H1 (cell line): ENCODE measurements at regions not wholly inside any gene's neighbourhood (a gene's known extent, or its start where the extent isn't known, plus 50 kb on each side); places are given as distances from the start of the nearest gene placed in this dataset.

Experiments
- CTCF ChIA-PET: fragments of 300-600 bp; sonication (Branson Sonifier 250); formaldehyde crosslinking; loops from one replicate; lab custom pipeline; 2021; ENCODE audit not compliant: partially characterized antibody; lab: Charles Lee
- POLR2A ChIA-PET: fragments of 300-600 bp; sonication (Branson Sonifier 250); formaldehyde crosslinking; loops from one replicate; lab custom pipeline; 2021; ENCODE audit warnings: inconsistent platforms; ENCODE audit not compliant: partially characterized antibody; lab: Charles Lee
- DNase-seq, 2 experiments: peaks; one replicate each; pipeline versions ENCODE4 v3.0.0 to v3.0.0-alpha.2; 2010 to 2022; ENCODE audit warnings: low spot score in 2 of 2, low read depth in 1 of 2, mixed read lengths in 1 of 2
- FAIRE-seq: peaks from 2 replicates; lab custom pipeline; 2011; peaks lifted over from hg19 to GRCh38; lab: Jason Lieb, UNC
- H2AFZ ChIP-seq: 2 replicates; pipeline ENCODE4 v1.8.1; 2012; ENCODE audit warnings: low read length, inconsistent platforms
- H2AK5ac ChIP-seq: 2 replicates; pipeline ENCODE4 v1.6.1; 2013; ENCODE audit warnings: low read depth, low read length
- H2BK120ac ChIP-seq: replicated peaks from 2 replicates; pipeline ENCODE3; 2013; ENCODE audit warnings: low read depth, low read length, inconsistent platforms
- H2BK12ac ChIP-seq: 2 replicates; pipeline ENCODE4 v1.6.1; 2013; ENCODE audit warnings: low read depth, low read length
- H2BK15ac ChIP-seq: 2 replicates; pipeline ENCODE4 v1.6.1; 2013; ENCODE audit warnings: low read length
- H2BK20ac ChIP-seq: 2 replicates; pipeline ENCODE4 v1.6.1; 2013; ENCODE audit warnings: low read length
- H2BK5ac ChIP-seq: 2 replicates; pipeline ENCODE4 v1.6.1; 2013; ENCODE audit warnings: low read depth, low read length
- H3K14ac ChIP-seq: 2 replicates; pipeline ENCODE4 v1.6.1; 2013; ENCODE audit warnings: inconsistent platforms; ENCODE audit not compliant: insufficient read length
- H3K18ac ChIP-seq: 2 replicates; pipeline ENCODE4 v1.6.1; 2013; ENCODE audit warnings: low read length; ENCODE audit errors: extremely low read depth
- H3K23ac ChIP-seq: 2 replicates; pipeline ENCODE4 v1.6.1; 2013; ENCODE audit warnings: inconsistent platforms; ENCODE audit not compliant: insufficient read length
- H3K23me2 ChIP-seq: 2 replicates; pipeline ENCODE4 v1.6.1; 2013; ENCODE audit warnings: low read depth, low read length
- H3K27ac ChIP-seq: 2 replicates; pipeline ENCODE4 v1.6.1; 2011; ENCODE audit warnings: low read depth, low read length, inconsistent platforms
- H3K27me3 ChIP-seq, 4 experiments: replicated peaks in 1 of 4; 1 replicate in 1 of 4; 2 replicates in 3 of 4; pipeline versions ENCODE4 v1.6.1 to v1.8.1; 2011 to 2013; ENCODE audit warnings: low read length in 3 of 4, mild to moderate bottlenecking in 3 of 4, inconsistent platforms in 2 of 4, mixed read lengths in 2 of 4, moderate library complexity in 1 of 4; ENCODE audit not compliant: control insufficient read depth in 3 of 4, insufficient read depth in 3 of 4; ENCODE audit errors: extremely low read depth in 1 of 4
- H3K36me3 ChIP-seq, 4 experiments: 2 replicates each; pipeline versions ENCODE4 v1.6.1 to v1.8.1; 2011 to 2013; ENCODE audit warnings: mild to moderate bottlenecking in 4 of 4, low read length in 3 of 4, moderate library complexity in 2 of 4, control low read depth in 1 of 4, inconsistent platforms in 1 of 4; ENCODE audit not compliant: insufficient read depth in 4 of 4, control insufficient read depth in 2 of 4
- H3K4ac ChIP-seq: replicated peaks from 2 replicates; pipeline ENCODE3; 2013; ENCODE audit warnings: low read length, low read depth, mixed read lengths, inconsistent platforms; ENCODE audit not compliant: insufficient read length
- H3K4me1 ChIP-seq, 4 experiments: replicated peaks in 1 of 4; 1 replicate in 1 of 4; 2 replicates in 3 of 4; pipeline versions ENCODE4 v1.6.1 to v1.8.1; 2011 to 2013; ENCODE audit warnings: low read length in 3 of 4, inconsistent platforms in 2 of 4, mixed read lengths in 1 of 4; ENCODE audit not compliant: insufficient read depth in 4 of 4, control insufficient read depth in 3 of 4
- H3K4me2 ChIP-seq, 2 experiments: 2 replicates each; pipeline versions ENCODE4 v1.6.1 to v1.8.1; 2011 to 2013; ENCODE audit warnings: low read depth in 2 of 2, low read length in 2 of 2, control low read depth in 1 of 2, inconsistent platforms in 1 of 2, mild to moderate bottlenecking in 1 of 2; ENCODE audit not compliant: insufficient read depth in 1 of 2
- H3K4me3 ChIP-seq, 4 experiments: fragments of 200-600, 300-600 bp in 1 of 4; sonication (generic), shearing (Covaris generic), sonication (Bioruptor Twin) in 1 of 4; 2 replicates each; pipeline versions ENCODE4 v1.5.1 to v1.8.1; 2011 to 2016; ENCODE audit warnings: low read length in 4 of 4, low read depth in 3 of 4, control low read depth in 2 of 4, inconsistent platforms in 2 of 4, mild to moderate bottlenecking in 2 of 4, mixed read lengths in 1 of 4, moderate library complexity in 1 of 4; ENCODE audit not compliant: insufficient read depth in 2 of 4; ENCODE audit errors: extremely low read depth in 1 of 4
- H3K56ac ChIP-seq: replicated peaks from 2 replicates; pipeline ENCODE3; 2013; ENCODE audit warnings: low read depth, mild to moderate bottlenecking, mixed read lengths, low read length, inconsistent platforms; ENCODE audit not compliant: insufficient read length
- H3K79me1 ChIP-seq: 2 replicates; pipeline ENCODE4 v1.6.1; 2013; ENCODE audit warnings: low read depth, low read length, control low read depth
- H3K79me2 ChIP-seq, 2 experiments: 2 replicates each; pipeline versions ENCODE4 v1.6.1 to v1.8.1; 2012 to 2013; ENCODE audit warnings: low read length in 2 of 2, mild to moderate bottlenecking in 2 of 2, inconsistent platforms in 1 of 2; ENCODE audit not compliant: insufficient read depth in 2 of 2, control insufficient read depth in 1 of 2
- H3K9ac ChIP-seq, 4 experiments: replicated peaks in 1 of 4; 1 replicate in 1 of 4; 2 replicates in 3 of 4; pipeline versions ENCODE4 v1.6.1 to v1.8.1; 2011 to 2013; ENCODE audit warnings: low read depth in 3 of 4, low read length in 3 of 4, control low read depth in 2 of 4, mild to moderate bottlenecking in 2 of 4, moderate library complexity in 2 of 4, inconsistent platforms in 1 of 4; ENCODE audit errors: extremely low read depth in 1 of 4
- H3K9me3 ChIP-seq, 2 experiments: 2 replicates each; pipeline versions ENCODE4 v1.6.1 to v1.8.1; 2012 to 2013; ENCODE audit warnings: mild to moderate bottlenecking in 2 of 2, moderate library complexity in 2 of 2, control low read depth in 1 of 2, inconsistent platforms in 1 of 2, low read depth in 1 of 2, low read length in 1 of 2, mixed read lengths in 1 of 2; ENCODE audit not compliant: insufficient read depth in 2 of 2
- H4K20me1 ChIP-seq, 2 experiments: replicated peaks in 1 of 2; 2 replicates each; pipeline versions ENCODE3 to v1.8.1; 2011 to 2013; ENCODE audit warnings: inconsistent platforms in 2 of 2, low read length in 2 of 2, mild to moderate bottlenecking in 1 of 2; ENCODE audit not compliant: insufficient read depth in 2 of 2, control insufficient read depth in 1 of 2
- H4K5ac ChIP-seq: 2 replicates; pipeline ENCODE4 v1.6.1; 2013; ENCODE audit warnings: low read length, low read depth, mixed read lengths, inconsistent platforms; ENCODE audit not compliant: insufficient read length
- H4K8ac ChIP-seq: 2 replicates; pipeline ENCODE4 v1.8.0; 2013; ENCODE audit warnings: mild to moderate bottlenecking, moderate library complexity, low read length, inconsistent platforms; ENCODE audit not compliant: insufficient read depth; ENCODE audit errors: extremely low read depth
- H4K91ac ChIP-seq: replicated peaks from 2 replicates; pipeline ENCODE3; 2013; ENCODE audit warnings: low read length, mixed read lengths, inconsistent platforms; ENCODE audit not compliant: insufficient read length
- SP4 ChIP-seq: IDR thresholded peaks from 2 replicates; pipeline ENCODE4 v1.6.1; 2012; ENCODE audit warnings: low read length, inconsistent platforms
- SRF ChIP-seq: IDR thresholded peaks from 2 replicates; pipeline ENCODE4 v1.6.1; 2011; ENCODE audit warnings: mild to moderate bottlenecking, low read depth, low read length, moderate library complexity
- WGBS, 2 experiments: shearing (Covaris generic) in 1 of 2; methylation state at CpG; one replicate each; pipeline versions ENCODE4 v1.1.6 to v1.1.7; 2013 to 2015; ENCODE audit warnings: low lambda C conversion rate in 2 of 2, mixed read lengths in 2 of 2, inconsistent platforms in 1 of 2, low coverage in 1 of 2, missing lambda C conversion rate in 1 of 2; ENCODE audit not compliant: insufficient replicate concordance in 2 of 2, insufficient coverage in 1 of 2, insufficient read length in 1 of 2; ENCODE audit errors: extremely low coverage in 1 of 2, missing lambda C conversion rate in 1 of 2; 5-methylcytosine and 5-hydroxymethylcytosine counted together

DNA sequence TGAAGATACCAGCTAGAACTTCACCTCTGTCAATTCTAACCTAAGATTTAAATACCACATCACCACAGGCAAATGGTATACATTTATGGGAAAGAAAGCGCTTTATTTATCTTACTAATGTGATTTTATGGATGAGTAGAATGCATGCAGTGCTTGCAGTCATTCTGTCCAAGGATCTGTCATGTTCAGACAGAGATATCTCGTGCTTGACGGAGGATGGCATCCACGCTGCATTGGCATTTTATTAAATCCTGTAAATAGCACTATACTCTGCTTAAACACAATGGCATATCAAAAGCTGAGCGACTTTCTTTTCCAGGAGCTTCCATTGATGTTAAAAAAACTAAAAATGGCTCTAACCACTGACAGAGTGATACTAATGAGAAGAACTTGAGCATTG is 133.7 kb upstream of the CAV2 start:
- Histone ChIP-seq H4K20me1 (no peaks in the 10 kb centered on the region), H2BK120ac (no peak overlapping the region), H3K9me3 (peaks cover 4% of the 10 kb centered on the region in 2 experiments; a peak in 2 of 4 replicates), H4K91ac (no peak overlapping the region), H4K8ac (no peak overlapping the region), H3K23me2 (no peaks in the 10 kb centered on the region), H3K4me3 (no peak overlapping the region), H2AFZ (0 out of 2 replicates have a peak overlapping the region, but pooled peaks have one; percentile 38), H2BK20ac (no peak overlapping the region), H3K18ac (no peak overlapping the region), H3K23ac (no peak overlapping the region), H3K27ac (no peak overlapping the region), H3K79me2 (no peaks in the 10 kb centered on the region), H3K4ac (no peak overlapping the region), H3K4me1 (peaks cover 0 to 3% (median 2%) of the 10 kb centered on the region in 4 experiments; a peak in 2 of 7 replicates), H3K27me3 (no peaks in the 10 kb centered on the region), H2BK15ac (no peak overlapping the region), H4K5ac (no peak overlapping the region), H3K9ac (no peak overlapping the region), H3K56ac (no peak overlapping the region), H3K14ac (no peak overlapping the region), H2BK12ac (no peak overlapping the region), H3K79me1 (no peaks in the 10 kb centered on the region), H2AK5ac (no peak overlapping the region), H3K4me2 (no peak overlapping the region), H3K36me3 (no peaks in the 10 kb centered on the region), H2BK5ac (no peak overlapping the region)
- no peak for TF ChIP-seq SRF
- no peak for TF ChIP-seq SP4
- DNase-seq (no peak), FAIRE-seq (no peak)
- POLR2A ChIA-PET: no interaction called here
- WGBS, 2 experiments: 87% methylated on average over 5 of the region's 5 CpGs; no CpG with 5 or more reads in 1 of the 2 experiments
- CTCF ChIA-PET: interaction anchor here (0.8 kb wide), 1 partner anchor 21 kb away, joined by 3 read pairs; no protein-coding TSS in a partner anchor
